Kasumi-1 (cell line): ENCODE measurements at regions not wholly inside any gene's neighbourhood (a gene's known extent, or its start where the extent isn't known, plus 50 kb on each side); places are given as distances from the start of the nearest gene placed in this dataset.

Experiments
- DNase-seq, 2 experiments: peaks; one replicate each; lab custom pipeline; 2025; lab: John Stamatoyannopoulos, UW

- no peak for DNase-seq
Observed at GRCh38 chr2:206212673-206213513, 53.2 kb downstream of the EEF1B2 start.

- DNase-seq = no peak
Observed at GRCh38 chr2:206213514-206213845, 53.8 kb downstream of the EEF1B2 start.

- DNase-seq = no peak
Observed at GRCh38 chr2:206217166-206217565, 57.3 kb upstream of the ZDBF2 start.

GRCh38 chr2:206217743-206218142 is 56.7 kb upstream of the ZDBF2 start:
- peak in 1 of 2 experiments; percentile 1 for DNase-seq

GRCh38 chr2:206218156-206218555 is 56.3 kb upstream of the ZDBF2 start:
- DNase-seq = no peak

GRCh38 chr2:206218796-206219499 is 55.5 kb upstream of the ZDBF2 start:
- no peak for DNase-seq

GRCh38 chr2:206219957-206220356 is 54.5 kb upstream of the ZDBF2 start:
- DNase-seq = no peak

GRCh38 chr2:206220997-206221396 is 53.5 kb upstream of the ZDBF2 start:
- no peak for DNase-seq
